ENCODE measurements at regions not wholly inside any gene's neighbourhood (a gene's known extent, or its start where the extent isn't known, plus 50 kb on each side); places are given as distances from the start of the nearest gene placed in this dataset.

- TF ChIP-seq CTCF (IDR thresholded peaks at IDR 0.05) (no peak), POLR2AphosphoS5 (IDR thresholded peaks at IDR 0.05) (no peak), POLR2A (IDR thresholded peaks at IDR 0.05) (no peak)
Observed at GRCh38 chr20:62561182-62561581, 81.1 kb upstream of the SLCO4A1 start.
